PC-3 (cell line): ENCODE measurements at regions not wholly inside any gene's neighbourhood (a gene's known extent, or its start where the extent isn't known, plus 50 kb on each side); places are given as distances from the start of the nearest gene placed in this dataset.

ENCODE experiments used
- ATAC-seq: fragments of 200-7000 bp; cut with Tn5 transposase; 2 replicates; pipeline ENCODE4 v1.9.1; 2020; ENCODE audit warnings: mild to moderate bottlenecking, moderate library complexity
- BruUV-seq: library from RNA; stranded (reverse); fragments of 400-500 nt; replicated peaks from 2 replicates; lab custom pipeline; 2021; lab: Mats Ljungman, UMichigan
- CTCF ChIA-PET: fragments of 300-600 bp; sonication (Branson Sonifier 250); formaldehyde crosslinking; loops from one replicate; lab custom pipeline; 2022; ENCODE audit warnings: antibody characterized with exemption; lab: Charles Lee
- POLR2A ChIA-PET: fragments of 300-600 bp; sonication (Branson Sonifier 250); formaldehyde crosslinking; loops from one replicate; lab custom pipeline; 2022; ENCODE audit warnings: antibody characterized with exemption; ENCODE audit not compliant: unreplicated experiment; lab: Charles Lee
- DNase-seq: peaks from one replicate; pipeline ENCODE4 v3.0.0-alpha.2; 2015
- H2AFZ ChIP-seq: fragments of 300-600 bp; sonication (generic); 2 replicates; pipeline ENCODE4 v1.6.0; 2016; ENCODE audit warnings: antibody characterized with exemption, low read length
- H3F3A ChIP-seq: fragments of 300-600 bp; sonication (generic); one replicate; pipeline ENCODE4 v1.6.0; 2017; ENCODE audit warnings: antibody characterized with exemption, low read length, control low read depth, mild to moderate bottlenecking; ENCODE audit not compliant: unreplicated experiment
- H3K27ac ChIP-seq: fragments of 300-600 bp; sonication (generic); 2 replicates; pipeline ENCODE4 v1.5.1; 2016; ENCODE audit warnings: mild to moderate bottlenecking, low read length
- H3K27me3 ChIP-seq: fragments of 300-600 bp; sonication (generic); 2 replicates; pipeline ENCODE4 v1.6.1; 2016; ENCODE audit warnings: low read length, mixed read lengths
- H3K36me3 ChIP-seq: fragments of 300-600 bp; sonication (generic); 2 replicates; pipeline ENCODE4 v1.6.1; 2016; ENCODE audit warnings: low read depth, mixed run types, low read length, mixed read lengths
- H3K4me1 ChIP-seq: fragments of 300-600 bp; sonication (generic); 2 replicates; pipeline ENCODE4 v1.5.1; 2016; ENCODE audit warnings: low read length; ENCODE audit not compliant: insufficient read depth
- H3K4me2 ChIP-seq: fragments of 300-600 bp; sonication (generic); 2 replicates; pipeline ENCODE4 v1.6.0; 2016; ENCODE audit warnings: low read length
- H3K4me3 ChIP-seq: fragments of 300-600 bp; sonication (generic); 2 replicates; pipeline ENCODE4 v1.5.1; 2016; ENCODE audit warnings: mild to moderate bottlenecking, low read length, mixed read lengths
- H3K79me2 ChIP-seq: fragments of 300-600 bp; sonication (generic); 2 replicates; pipeline ENCODE4 v1.6.1; 2017; ENCODE audit warnings: low read length, mixed read lengths
- H3K9ac ChIP-seq: fragments of 300-600 bp; sonication (generic); 2 replicates; pipeline ENCODE4 v1.6.0; 2016; ENCODE audit warnings: mild to moderate bottlenecking, low read length
- H3K9me2 ChIP-seq: fragments of 300-600 bp; sonication (generic); replicated peaks from 2 replicates; pipeline ENCODE4 v1.6.1; 2016; ENCODE audit warnings: mixed run types, low read length, mixed read lengths
- H3K9me3 ChIP-seq: fragments of 300-600 bp; sonication (generic); 2 replicates; pipeline ENCODE4 v1.6.1; 2016; ENCODE audit warnings: low read length, mixed read lengths
- H4K20me1 ChIP-seq: fragments of 300-600 bp; sonication (generic); 2 replicates; pipeline ENCODE4 v1.6.1; 2016; ENCODE audit warnings: low read length, mixed read lengths
- CTCF ChIP-seq: fragments of 300-600 bp; sonication (generic); conservative IDR thresholded peaks from 2 replicates; pipeline ENCODE4 v1.5.1; 2017; ENCODE audit warnings: antibody characterized with exemption, low read depth, mild to moderate bottlenecking, low read length
- EZH2 ChIP-seq: fragments of 300-600 bp; sonication (generic); IDR thresholded peaks from one replicate; pipeline ENCODE4 v1.6.1; 2017; ENCODE audit warnings: antibody characterized with exemption, mild to moderate bottlenecking, low read length; ENCODE audit not compliant: unreplicated experiment
- EZH2phosphoT487 ChIP-seq: fragments of 300-600 bp; sonication (generic); IDR thresholded peaks from 2 replicates; pipeline ENCODE4 v1.6.1; 2018; ENCODE audit warnings: mild to moderate bottlenecking, antibody characterized with exemption, low read length, borderline replicate concordance
- intact Hi-C: fragments of 100-400 bp; cut with micrococcal nuclease; formaldehyde crosslinking; loops from 2 replicates; pipeline ENCODE4 v1.9.0; 2023

DNA sequence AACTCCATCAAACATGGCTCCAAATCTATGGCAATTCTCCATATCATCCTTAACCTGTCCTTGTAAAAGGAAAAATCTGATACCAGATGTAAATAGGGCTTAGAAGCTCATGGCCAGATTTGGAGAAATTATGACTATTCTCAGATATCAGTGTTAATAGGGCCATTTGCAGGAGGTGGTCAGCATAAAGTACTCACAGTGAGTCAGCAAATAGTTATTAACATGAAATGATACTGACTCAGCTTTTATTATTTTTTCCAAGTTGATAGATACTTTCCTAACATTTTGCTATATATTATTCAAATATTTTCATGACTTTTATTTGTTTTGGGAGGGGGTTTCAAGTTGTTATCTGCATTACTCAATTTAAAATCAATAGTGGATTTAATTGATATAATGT, 255.8 kb downstream of the MFSD1 start:
- CTCF ChIA-PET, result no interaction called here

DNA sequence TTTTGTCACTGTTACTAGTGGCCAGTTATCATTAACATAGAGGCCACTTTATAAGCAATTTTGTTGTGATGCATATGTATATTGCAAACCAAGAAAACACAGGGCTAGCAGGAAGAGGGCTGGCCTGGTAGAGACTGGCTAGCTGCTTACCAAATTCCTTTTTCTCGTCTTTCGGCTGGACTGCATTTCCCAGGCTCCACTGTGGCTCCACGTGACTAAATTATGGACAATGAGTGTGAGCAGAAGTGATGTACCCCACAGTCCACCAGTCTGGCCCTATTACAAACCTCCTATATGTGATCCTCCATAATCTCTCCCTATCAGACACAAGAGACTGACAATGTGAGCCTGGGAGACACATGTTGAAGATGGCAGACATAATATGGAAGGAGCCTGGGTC, 257.0 kb downstream of the MFSD1 start:
- ChIA-PET CTCF (no interaction called here), POLR2A (no interaction called here)
- Histone ChIP-seq H3K36me3 (no peaks in the 10 kb centered on the region), H3K79me2 (peaks cover 50% of the 10 kb centered on the region), H3K4me2 (no peak overlapping the region), H3K27me3 (no peaks in the 10 kb centered on the region), H3K9ac (no peak overlapping the region), H3K9me2 (no peaks in the 10 kb centered on the region), H3K27ac (no peak overlapping the region), H3K4me1 (peaks cover 10% of the 10 kb centered on the region), H3K4me3 (no peak overlapping the region), H2AFZ (no peak overlapping the region), H3K9me3 (no peaks in the 10 kb centered on the region), H4K20me1 (no peaks in the 10 kb centered on the region), H3F3A (no peaks in the 10 kb centered on the region)
- TF ChIP-seq CTCF (no peak), EZH2phosphoT487 (no peak), EZH2 (no peak)
- DNase-seq (no peak), ATAC-seq (no peak)
- BruUV-seq, result no TSS peak
- intact Hi-C loops, result no loop called here

More for the DNA sequence above, 255.8 kb downstream of the MFSD1 start:
- H3K9me2 ChIP-seq, result no peaks in the 10 kb centered on the region
- intact Hi-C loops, result no loop called here
- no peaks in the 10 kb centered on the region for H3K9me3 ChIP-seq
- peak; percentile 70 for ATAC-seq
- peaks cover 39% of the 10 kb centered on the region for H3K79me2 ChIP-seq
- BruUV-seq, result no TSS peak
- DNase-seq, result peak; percentile 42
- peaks cover 10% of the 10 kb centered on the region for H3K4me1 ChIP-seq
- POLR2A ChIA-PET, result no interaction called here
- no peak overlapping the region for H3K4me2 ChIP-seq
- H4K20me1 ChIP-seq, result no peaks in the 10 kb centered on the region
- no peak overlapping the region for H3K9ac ChIP-seq
- H3F3A ChIP-seq, result no peaks in the 10 kb centered on the region
- TF ChIP-seq CTCF, result no peak
- TF ChIP-seq EZH2, result no peak
- no peak for TF ChIP-seq EZH2phosphoT487
- no peak overlapping the region for H2AFZ ChIP-seq
- no peak overlapping the region for H3K4me3 ChIP-seq
- no peak overlapping the region for H3K27ac ChIP-seq
- H3K36me3 ChIP-seq, result no peaks in the 10 kb centered on the region
- H3K27me3 ChIP-seq, result no peaks in the 10 kb centered on the region

DNA sequence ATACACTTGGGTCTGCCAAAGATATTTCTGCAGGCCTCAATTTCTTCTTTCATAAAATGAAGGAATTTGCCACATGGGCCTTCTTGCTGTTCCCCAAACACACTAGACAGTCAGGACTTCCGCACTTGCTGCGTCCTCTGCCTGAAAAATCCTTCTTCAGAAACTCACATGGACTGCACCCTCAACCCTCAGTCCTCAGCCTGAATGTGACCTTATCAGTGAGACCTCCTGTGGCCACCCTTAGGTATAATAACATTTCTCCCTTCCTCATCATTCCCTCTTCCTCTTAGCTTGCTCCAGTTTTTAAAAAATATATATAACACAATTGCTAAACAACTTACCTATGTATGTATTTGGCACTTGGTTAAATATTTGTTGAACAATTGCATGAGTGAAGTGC, 257.5 kb downstream of the MFSD1 start:
- intact Hi-C loops, result no loop called here
- H3K27me3 ChIP-seq, result no peaks in the 10 kb centered on the region
- CTCF ChIA-PET, result no interaction called here
- no peak overlapping the region for H3K27ac ChIP-seq
- no peaks in the 10 kb centered on the region for H3K9me2 ChIP-seq
- H2AFZ ChIP-seq, result no peak overlapping the region
- H4K20me1 ChIP-seq, result no peaks in the 10 kb centered on the region
- ATAC-seq (no peak), DNase-seq (no peak)
- H3K4me3 ChIP-seq, result no peak overlapping the region
- peaks cover 55% of the 10 kb centered on the region for H3K79me2 ChIP-seq
- H3K36me3 ChIP-seq, result no peaks in the 10 kb centered on the region
- no peak for TF ChIP-seq EZH2
- TF ChIP-seq CTCF, result 0 out of 2 replicates have a peak, but pooled peaks have one; percentile 13
- BruUV-seq, result no TSS peak
- no peaks in the 10 kb centered on the region for H3K9me3 ChIP-seq
- no peak overlapping the region for H3K9ac ChIP-seq
- H3F3A ChIP-seq, result no peaks in the 10 kb centered on the region
- peaks cover 10% of the 10 kb centered on the region for H3K4me1 ChIP-seq
- POLR2A ChIA-PET, result no interaction called here
- H3K4me2 ChIP-seq, result no peak overlapping the region
